SK-N-SH (cell line): ENCODE measurements at regions not wholly inside any gene's neighbourhood (a gene's known extent, or its start where the extent isn't known, plus 50 kb on each side); places are given as distances from the start of the nearest gene placed in this dataset.

Experiments
- ELF1 ChIP-seq: IDR thresholded peaks from 2 replicates; pipeline ENCODE4 v1.4.0; 2012
- EZH2phosphoT487 ChIP-seq: fragments of 200-600 bp; sonication (generic); IDR thresholded peaks from 2 replicates; pipeline ENCODE4 v1.6.1; 2017; ENCODE audit warnings: low read depth, mixed run types, mild to moderate bottlenecking, antibody characterized with exemption, moderate library complexity, borderline replicate concordance
- FOSL2 ChIP-seq: IDR thresholded peaks from 2 replicates; pipeline ENCODE4 v1.4.0; 2012; ENCODE audit warnings: low read depth, mild to moderate bottlenecking, moderate library complexity, borderline replicate concordance
- FOXM1 ChIP-seq: IDR thresholded peaks from 2 replicates; pipeline ENCODE4 v1.4.0; 2012; ENCODE audit warnings: low read depth, mild to moderate bottlenecking
- GATA2 ChIP-seq: sonication (generic); formaldehyde crosslinking; IDR thresholded peaks from 2 replicates; pipeline ENCODE4 v1.5.0; 2020; ENCODE audit warnings: mild to moderate bottlenecking, missing genetic modification reagents
- POLR2AphosphoS5 ChIP-seq: IDR thresholded peaks from 2 replicates; pipeline ENCODE4 v1.6.1; 2012; ENCODE audit warnings: low read depth, low read length
- RAD21 ChIP-seq: IDR thresholded peaks from 2 replicates; pipeline ENCODE4 v1.6.1; 2012; ENCODE audit warnings: mild to moderate bottlenecking, low read length
- RFX5 ChIP-seq: IDR thresholded peaks from 2 replicates; pipeline ENCODE4 v1.6.1; 2012; ENCODE audit warnings: mild to moderate bottlenecking, improper control_type of control experiment, low read length
- RXRA ChIP-seq: IDR thresholded peaks from 2 replicates; pipeline ENCODE4 v1.4.0; 2012; ENCODE audit warnings: low read depth, mild to moderate bottlenecking, borderline replicate concordance
- YY1 ChIP-seq: IDR thresholded peaks from 2 replicates; pipeline ENCODE4 v1.4.0; 2012; ENCODE audit warnings: low read depth, mild to moderate bottlenecking
- TF ChIP-seq, protein P1 (sequence below): fragments of 200-600 bp; sonication (generic); IDR thresholded peaks from 2 replicates; pipeline ENCODE4 v1.6.1; 2017; ENCODE audit warnings: antibody characterized with exemption, mild to moderate bottlenecking, moderate library complexity
- TF ChIP-seq, protein P2 (sequence below): fragments of 150-350 bp; IDR thresholded peaks from 2 replicates; pipeline ENCODE4 v1.6.1; 2017; ENCODE audit warnings: antibody characterized with exemption, low read length, low read depth, borderline replicate concordance

DNA sequence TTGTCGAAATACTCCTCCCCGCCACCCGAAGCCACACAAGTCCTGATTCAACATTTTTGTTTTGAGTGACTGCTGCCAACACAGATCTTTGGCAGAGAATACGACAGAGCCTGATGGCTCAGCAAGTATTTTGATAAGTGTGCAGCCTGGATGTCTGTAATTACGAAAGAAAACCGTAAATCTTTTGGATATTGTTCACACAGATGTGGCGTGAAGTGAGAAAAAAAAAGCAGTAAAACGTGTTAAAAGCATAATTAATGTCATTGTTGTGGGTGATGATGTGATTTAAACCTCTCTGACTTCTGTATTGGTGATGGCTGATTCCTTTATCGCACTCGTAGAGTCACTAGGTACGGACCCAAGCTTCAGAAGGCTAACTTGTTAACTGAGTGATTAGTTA lies 98.7 kb downstream of the PHETA1 start:
- TF ChIP-seq POLR2AphosphoS5 (no peak), ELF1 (no peak), FOXM1 (no peak), YY1 (no peak), EZH2phosphoT487 (no peak), RXRA (no peak), FOSL2 (no peak), GATA2 (no peak), RAD21 (no peak), RFX5 (no peak)
- TF ChIP-seq, protein P1, sequence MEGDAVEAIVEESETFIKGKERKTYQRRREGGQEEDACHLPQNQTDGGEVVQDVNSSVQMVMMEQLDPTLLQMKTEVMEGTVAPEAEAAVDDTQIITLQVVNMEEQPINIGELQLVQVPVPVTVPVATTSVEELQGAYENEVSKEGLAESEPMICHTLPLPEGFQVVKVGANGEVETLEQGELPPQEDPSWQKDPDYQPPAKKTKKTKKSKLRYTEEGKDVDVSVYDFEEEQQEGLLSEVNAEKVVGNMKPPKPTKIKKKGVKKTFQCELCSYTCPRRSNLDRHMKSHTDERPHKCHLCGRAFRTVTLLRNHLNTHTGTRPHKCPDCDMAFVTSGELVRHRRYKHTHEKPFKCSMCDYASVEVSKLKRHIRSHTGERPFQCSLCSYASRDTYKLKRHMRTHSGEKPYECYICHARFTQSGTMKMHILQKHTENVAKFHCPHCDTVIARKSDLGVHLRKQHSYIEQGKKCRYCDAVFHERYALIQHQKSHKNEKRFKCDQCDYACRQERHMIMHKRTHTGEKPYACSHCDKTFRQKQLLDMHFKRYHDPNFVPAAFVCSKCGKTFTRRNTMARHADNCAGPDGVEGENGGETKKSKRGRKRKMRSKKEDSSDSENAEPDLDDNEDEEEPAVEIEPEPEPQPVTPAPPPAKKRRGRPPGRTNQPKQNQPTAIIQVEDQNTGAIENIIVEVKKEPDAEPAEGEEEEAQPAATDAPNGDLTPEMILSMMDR = no peak
- TF ChIP-seq, protein P2, sequence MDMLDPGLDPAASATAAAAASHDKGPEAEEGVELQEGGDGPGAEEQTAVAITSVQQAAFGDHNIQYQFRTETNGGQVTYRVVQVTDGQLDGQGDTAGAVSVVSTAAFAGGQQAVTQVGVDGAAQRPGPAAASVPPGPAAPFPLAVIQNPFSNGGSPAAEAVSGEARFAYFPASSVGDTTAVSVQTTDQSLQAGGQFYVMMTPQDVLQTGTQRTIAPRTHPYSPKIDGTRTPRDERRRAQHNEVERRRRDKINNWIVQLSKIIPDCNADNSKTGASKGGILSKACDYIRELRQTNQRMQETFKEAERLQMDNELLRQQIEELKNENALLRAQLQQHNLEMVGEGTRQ = no peak
